Endothelial cell of umbilical vein (primary cell): ENCODE measurements at regions not wholly inside any gene's neighbourhood (a gene's known extent, or its start where the extent isn't known, plus 50 kb on each side); places are given as distances from the start of the nearest gene placed in this dataset.

Experiments used
- BruUV-seq: library from RNA; stranded (reverse); fragments of 400-500 nt; replicated peaks from 2 replicates; lab custom pipeline; 2021; lab: Mats Ljungman, UMichigan
- CTCF ChIA-PET: fragments of 300-600, 350-600 bp; sonication (Branson Sonifier 250); formaldehyde crosslinking; loops from one replicate; lab custom pipeline; 2021; ENCODE audit warnings: antibody characterized with exemption, inconsistent platforms; lab: Charles Lee
- POLR2A ChIA-PET: fragments of 300-600, 350-600 bp; sonication (Branson Sonifier 250); formaldehyde crosslinking; loops from one replicate; lab custom pipeline; 2021; ENCODE audit warnings: antibody characterized with exemption, inconsistent platforms; lab: Charles Lee
- DNase-seq: peaks from one replicate; pipeline ENCODE4 v3.0.0-alpha.2; 2011; ENCODE audit warnings: low read depth, low spot score
- FAIRE-seq: peaks from 2 replicates; lab custom pipeline; 2011; peaks lifted over from hg19 to GRCh38; lab: Jason Lieb, UNC
- H2AFZ ChIP-seq: 2 replicates; pipeline ENCODE4 v1.6.0; 2012; ENCODE audit warnings: low read depth, low read length, control low read depth, inconsistent platforms
- H3K27ac ChIP-seq: 2 replicates; pipeline ENCODE4 v1.5.1; 2011; ENCODE audit warnings: low read depth, mild to moderate bottlenecking, control low read depth, low read length, moderate library complexity; ENCODE audit not compliant: insufficient read depth
- H3K27me3 ChIP-seq, 2 experiments: 2 replicates each; pipeline versions ENCODE4 v1.6.0 to v1.6.1; 2011; ENCODE audit warnings: low read length in 2 of 2, mixed read lengths in 1 of 2; ENCODE audit not compliant: control insufficient read depth in 2 of 2, insufficient read depth in 2 of 2
- H3K36me3 ChIP-seq, 2 experiments: 2 replicates in 1 of 2; 3 replicates in 1 of 2; pipeline ENCODE4 v1.5.1; 2011; ENCODE audit warnings: low read length in 2 of 2, mild to moderate bottlenecking in 1 of 2, moderate library complexity in 1 of 2; ENCODE audit not compliant: control insufficient read depth in 2 of 2, insufficient read depth in 2 of 2; ENCODE audit errors: extremely low read depth in 1 of 2
- H3K4me1 ChIP-seq: 3 replicates; pipeline ENCODE4 v1.5.1; 2011; ENCODE audit warnings: mild to moderate bottlenecking, low read length; ENCODE audit not compliant: control insufficient read depth, insufficient read depth; ENCODE audit errors: extremely low read depth
- H3K4me2 ChIP-seq: 2 replicates; pipeline ENCODE4 v1.6.1; 2011; ENCODE audit warnings: low read length, control low read depth, mixed read lengths; ENCODE audit not compliant: insufficient read depth
- H3K4me3 ChIP-seq, 3 experiments: fragments of 200-600 bp in 1 of 3; sonication (generic), shearing (Covaris generic) in 1 of 3; replicated peaks in 1 of 3; 2 replicates each; pipeline ENCODE4 v1.5.1; 2011 to 2016; ENCODE audit warnings: control low read depth in 3 of 3, low read length in 3 of 3, mild to moderate bottlenecking in 2 of 3, inconsistent platforms in 1 of 3, low read depth in 1 of 3, moderate library complexity in 1 of 3; ENCODE audit not compliant: insufficient read depth in 1 of 3
- H3K79me2 ChIP-seq: 2 replicates; pipeline ENCODE4 v1.6.0; 2012; ENCODE audit warnings: low read length, inconsistent platforms; ENCODE audit not compliant: control insufficient read depth, insufficient read depth
- H3K9ac ChIP-seq: replicated peaks from 2 replicates; pipeline ENCODE3; 2011; ENCODE audit warnings: low read length, control low read depth; ENCODE audit not compliant: insufficient read depth; ENCODE audit errors: extremely low read depth
- H3K9me1 ChIP-seq: replicated peaks from 3 replicates; pipeline ENCODE4 v1.6.0; 2011; ENCODE audit warnings: mild to moderate bottlenecking, low read length; ENCODE audit not compliant: control insufficient read depth, insufficient read depth; ENCODE audit errors: extremely low read depth
- H3K9me3 ChIP-seq: replicated peaks from 2 replicates; pipeline ENCODE4 v1.5.1; 2012; ENCODE audit warnings: low read length, inconsistent platforms; ENCODE audit not compliant: control insufficient read depth, insufficient read depth
- H4K20me1 ChIP-seq: replicated peaks from 2 replicates; pipeline ENCODE3; 2011; ENCODE audit warnings: mild to moderate bottlenecking, low read length; ENCODE audit not compliant: control insufficient read depth, insufficient read depth; ENCODE audit errors: extremely low read depth
- EZH2 ChIP-seq: IDR thresholded peaks from 2 replicates; pipeline ENCODE4 v1.6.1; 2012; ENCODE audit warnings: borderline replicate concordance, low read depth, mild to moderate bottlenecking, moderate library complexity, low read length, inconsistent platforms; ENCODE audit not compliant: severe bottlenecking
- FOS ChIP-seq: IDR thresholded peaks from 2 replicates; pipeline ENCODE4 v1.6.1; 2011; ENCODE audit warnings: mild to moderate bottlenecking, low read length, moderate library complexity, borderline replicate concordance; ENCODE audit not compliant: insufficient read depth
- GATA2 ChIP-seq: IDR thresholded peaks from 2 replicates; pipeline ENCODE4 v1.7.0; 2011; ENCODE audit warnings: low read depth, mild to moderate bottlenecking, moderate library complexity, mixed read lengths, low read length; ENCODE audit not compliant: insufficient read length, insufficient read depth
- JUN ChIP-seq: IDR thresholded peaks from 2 replicates; pipeline ENCODE4 v1.6.1; 2011; ENCODE audit warnings: borderline replicate concordance, low read depth; ENCODE audit not compliant: insufficient read length, insufficient read depth
- MYC ChIP-seq: IDR thresholded peaks from one replicate; pipeline ENCODE4 v1.6.1; 2011; ENCODE audit warnings: mild to moderate bottlenecking, low read depth, low read length
- POLR2A ChIP-seq: IDR thresholded peaks from 2 replicates; pipeline ENCODE4 v1.6.1; 2012; ENCODE audit warnings: low read depth, mild to moderate bottlenecking, control low read depth, low read length
- dilution Hi-C: fragments of 300-500 bp; cut with MboI; formaldehyde crosslinking; loops from one replicate; pipeline ENCODE4 v1.15.0; 2019; ENCODE audit warnings: low sequenced_read_pairs; ENCODE audit not compliant: extremely low pct_ligation_motif_present
- intact Hi-C: fragments of 100-400 bp; cut with micrococcal nuclease; formaldehyde crosslinking; loops from one replicate; pipeline ENCODE4 v1.10.0; 2022
- TF ChIP-seq, protein P1 (sequence below): IDR thresholded peaks from 2 replicates; pipeline ENCODE4 v1.6.1; 2011; ENCODE audit not compliant: insufficient read depth, insufficient read length
- TF ChIP-seq, protein P2 (sequence below), 2 donors: IDR thresholded peaks; 1 replicate in 1 of 2; 2 replicates in 1 of 2; pipeline ENCODE4 v1.5.1; 2011; ENCODE audit warnings: low read length in 2 of 2, mild to moderate bottlenecking in 2 of 2, moderate library complexity in 2 of 2, control low read depth in 1 of 2, inconsistent platforms in 1 of 2, low read depth in 1 of 2; ENCODE audit not compliant: insufficient read depth in 1 of 2; ENCODE audit errors: extremely low read depth in 1 of 2

DNA sequence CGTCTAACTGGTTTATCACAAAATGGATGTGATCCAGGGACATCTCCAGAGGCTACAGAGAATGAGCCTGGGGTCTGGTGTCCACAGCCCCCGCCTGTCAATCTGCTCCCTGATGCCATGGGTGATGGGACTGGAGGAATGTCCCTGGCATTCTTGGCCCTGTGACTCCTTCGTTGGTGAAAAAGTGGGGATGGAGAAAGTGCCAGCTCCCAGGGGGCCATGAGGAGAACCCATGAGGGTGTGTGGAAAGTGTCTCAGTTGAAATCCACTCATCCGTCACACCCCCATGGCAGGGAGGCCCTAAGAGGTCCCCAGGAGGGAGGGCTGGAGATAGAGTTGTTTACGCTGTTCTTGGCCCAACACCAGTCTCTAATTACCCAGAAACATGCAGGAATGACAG is 322.0 kb downstream of the CTTN start:
- Histone ChIP-seq H3K4me2 (no peak overlapping the region), H3K79me2 (no peaks in the 10 kb centered on the region), H3K4me1 (no peaks in the 10 kb centered on the region), H3K9ac (no peak overlapping the region), H3K9me3 (no peaks in the 10 kb centered on the region), H3K4me3 (no peak overlapping the region), H3K27ac (no peak overlapping the region), H3K9me1 (no peaks in the 10 kb centered on the region), H2AFZ (no peak overlapping the region), H3K27me3 (no peaks in the 10 kb centered on the region), H4K20me1 (no peaks in the 10 kb centered on the region), H3K36me3 (no peaks in the 10 kb centered on the region)
- POLR2A ChIA-PET: no interaction called here
- no peak for TF ChIP-seq FOS
- TF ChIP-seq, protein P1, sequence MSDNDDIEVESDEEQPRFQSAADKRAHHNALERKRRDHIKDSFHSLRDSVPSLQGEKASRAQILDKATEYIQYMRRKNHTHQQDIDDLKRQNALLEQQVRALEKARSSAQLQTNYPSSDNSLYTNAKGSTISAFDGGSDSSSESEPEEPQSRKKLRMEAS: no peak
- TF ChIP-seq, protein P2, sequence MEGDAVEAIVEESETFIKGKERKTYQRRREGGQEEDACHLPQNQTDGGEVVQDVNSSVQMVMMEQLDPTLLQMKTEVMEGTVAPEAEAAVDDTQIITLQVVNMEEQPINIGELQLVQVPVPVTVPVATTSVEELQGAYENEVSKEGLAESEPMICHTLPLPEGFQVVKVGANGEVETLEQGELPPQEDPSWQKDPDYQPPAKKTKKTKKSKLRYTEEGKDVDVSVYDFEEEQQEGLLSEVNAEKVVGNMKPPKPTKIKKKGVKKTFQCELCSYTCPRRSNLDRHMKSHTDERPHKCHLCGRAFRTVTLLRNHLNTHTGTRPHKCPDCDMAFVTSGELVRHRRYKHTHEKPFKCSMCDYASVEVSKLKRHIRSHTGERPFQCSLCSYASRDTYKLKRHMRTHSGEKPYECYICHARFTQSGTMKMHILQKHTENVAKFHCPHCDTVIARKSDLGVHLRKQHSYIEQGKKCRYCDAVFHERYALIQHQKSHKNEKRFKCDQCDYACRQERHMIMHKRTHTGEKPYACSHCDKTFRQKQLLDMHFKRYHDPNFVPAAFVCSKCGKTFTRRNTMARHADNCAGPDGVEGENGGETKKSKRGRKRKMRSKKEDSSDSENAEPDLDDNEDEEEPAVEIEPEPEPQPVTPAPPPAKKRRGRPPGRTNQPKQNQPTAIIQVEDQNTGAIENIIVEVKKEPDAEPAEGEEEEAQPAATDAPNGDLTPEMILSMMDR (IDR thresholded peaks at IDR 0.05; ENCODE audit: extremely low read depth in 1 of 2, insufficient read depth in 1 of 2, low read depth in 1 of 2, low read length in 2 of 2): no peak
- TF ChIP-seq EZH2: no peak
- TF ChIP-seq MYC: no peak
- TF ChIP-seq JUN: no peak
- no peak for TF ChIP-seq GATA2
- no peak for TF ChIP-seq POLR2A
- CTCF ChIA-PET: no interaction called here
- FAIRE-seq: no peak
- no TSS peak for BruUV-seq
- DNase-seq: no peak
- intact Hi-C loops: no loop called here
- dilution Hi-C loops: no loop called here
